ENCODE measurements at regions not wholly inside any gene's neighbourhood (a gene's known extent, or its start where the extent isn't known, plus 50 kb on each side); places are given as distances from the start of the nearest gene placed in this dataset.

DNA sequence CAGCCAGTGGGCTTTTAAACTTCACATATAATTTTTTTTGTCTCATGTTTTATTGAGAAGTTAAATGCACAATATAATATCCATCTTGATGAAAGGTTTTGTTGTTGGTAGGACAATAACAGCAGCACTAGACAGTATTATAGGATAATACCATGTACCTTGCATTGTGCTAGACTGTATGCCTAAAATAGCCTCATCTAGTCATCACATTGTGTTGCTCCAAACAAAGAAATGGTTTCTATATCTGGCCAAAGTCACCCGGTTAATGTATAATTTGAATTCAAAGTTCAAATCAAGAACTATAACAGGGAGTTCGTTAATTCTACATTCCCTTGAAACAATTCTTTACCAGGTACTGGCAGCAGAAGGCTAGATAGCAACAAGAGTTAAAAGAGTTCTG, 104.9 kb downstream of the KCNJ2 start:
- dilution Hi-C loops (cut with HindIII; ENCODE audit: low sequenced_read_pairs, unreplicated experiment) (no loop called here), intact Hi-C loops (cut with micrococcal nuclease) (no loop called here), in situ Hi-C loops (cut with MboI; ENCODE audit: low sequenced_read_pairs) (no loop called here)
- H2AK5ac ChIP-seq (ENCODE audit: low read depth, low read length): no peak overlapping the region
- ChIA-PET POLR2A (ENCODE audit: unreplicated experiment) (no interaction called here), CTCF (no interaction called here)
- H3K4ac ChIP-seq (ENCODE audit: low read depth, low read length): no peak overlapping the region
- no peak overlapping the region for H3K18ac ChIP-seq (ENCODE audit: low read depth, low read length)
- no peak overlapping the region for H2BK15ac ChIP-seq (ENCODE audit: low read depth, low read length)
- H2BK5ac ChIP-seq (ENCODE audit: low read depth, low read length, poor library complexity, severe bottlenecking): no peak overlapping the region
- WGBS, 2 experiments (ENCODE audit: extremely low coverage in 2 of 2, insufficient read length in 1 of 2): no CpG with 5 or more reads among the region's 2 CpGs
- H2AFZ ChIP-seq (replicated peaks; ENCODE audit: low read length, poor library complexity): no peak overlapping the region
- H3K27ac ChIP-seq (ENCODE audit: insufficient read depth, low read length): no peak overlapping the region
- no peak overlapping the region for H2AK9ac ChIP-seq (replicated peaks; ENCODE audit: low read depth, low read length, poor library complexity)
- no peaks in the 10 kb centered on the region; the same call in 1 of the 2 replicates for H3K4me1 ChIP-seq (ENCODE audit: control insufficient read depth, insufficient read depth, low read length)
- H4K8ac ChIP-seq (ENCODE audit: low read depth in 2 of 2, low read length in 2 of 2): no peak overlapping the region
- BruUV-seq (replicated peaks): no TSS peak
- no peak overlapping the region for H2BK20ac ChIP-seq (ENCODE audit: low read depth, low read length)
- no peak overlapping the region for H4K91ac ChIP-seq (ENCODE audit: insufficient read depth, low read depth, low read length)
- no peak overlapping the region for H3K14ac ChIP-seq (replicated peaks; ENCODE audit: low read depth, low read length)
- H3K79me1 ChIP-seq (ENCODE audit: low read depth in 1 of 2, low read length in 2 of 2): no peaks in the 10 kb centered on the region
- H3K4me3 ChIP-seq (ENCODE audit: insufficient read depth, low read depth, low read length): no peak overlapping the region
- H4K20me1 ChIP-seq (ENCODE audit: insufficient read depth, low read length): no peaks in the 10 kb centered on the region
- H2BK120ac ChIP-seq (ENCODE audit: low read depth, low read length): no peak overlapping the region
- no peak overlapping the region for H4K5ac ChIP-seq (ENCODE audit: low read depth, low read length)
- H3K56ac ChIP-seq (ENCODE audit: extremely low read depth, insufficient read depth, low read length): no peak overlapping the region
- TF ChIP-seq MAFK (IDR thresholded peaks at IDR 0.05; ENCODE audit: low read depth, low read length) (no peak), MAZ (IDR thresholded peaks at IDR 0.05; ENCODE audit: borderline replicate concordance, low read depth, low read length) (no peak), NFE2L2 (IDR thresholded peaks at IDR 0.05; ENCODE audit: low read depth, low read length) (no peak), RFX5 (IDR thresholded peaks at IDR 0.05; ENCODE audit: low read depth, low read length) (no peak), FOS (IDR thresholded peaks at IDR 0.05; ENCODE audit: low read depth, low read length) (no peak), RAD21 (IDR thresholded peaks at IDR 0.05; ENCODE audit: low read length) (no peak), MXI1 (IDR thresholded peaks at IDR 0.05; ENCODE audit: borderline replicate concordance, low read depth, low read length) (no peak), CHD1 (IDR thresholded peaks at IDR 0.05; ENCODE audit: low read depth, low read length) (no peak), RCOR1 (IDR thresholded peaks at IDR 0.05; ENCODE audit: insufficient replicate concordance, low read length) (no peak), CEBPB (IDR thresholded peaks at IDR 0.05; ENCODE audit: low read depth, low read length) (no peak), SMC3 (IDR thresholded peaks at IDR 0.05; ENCODE audit: low read depth, low read length) (no peak), CTCF (conservative IDR thresholded peaks at IDR 0.05; ENCODE audit: low read depth, low read length) (no peak), BHLHE40 (IDR thresholded peaks at IDR 0.05; ENCODE audit: low read depth, low read length) (no peak), POLR2A (IDR thresholded peaks at IDR 0.05; ENCODE audit: low read depth, low read length) (no peak)
- TF ChIP-seq, protein P1, sequence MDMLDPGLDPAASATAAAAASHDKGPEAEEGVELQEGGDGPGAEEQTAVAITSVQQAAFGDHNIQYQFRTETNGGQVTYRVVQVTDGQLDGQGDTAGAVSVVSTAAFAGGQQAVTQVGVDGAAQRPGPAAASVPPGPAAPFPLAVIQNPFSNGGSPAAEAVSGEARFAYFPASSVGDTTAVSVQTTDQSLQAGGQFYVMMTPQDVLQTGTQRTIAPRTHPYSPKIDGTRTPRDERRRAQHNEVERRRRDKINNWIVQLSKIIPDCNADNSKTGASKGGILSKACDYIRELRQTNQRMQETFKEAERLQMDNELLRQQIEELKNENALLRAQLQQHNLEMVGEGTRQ (IDR thresholded peaks at IDR 0.05; ENCODE audit: low read depth, low read length): no peak
- TF ChIP-seq, protein P2, sequence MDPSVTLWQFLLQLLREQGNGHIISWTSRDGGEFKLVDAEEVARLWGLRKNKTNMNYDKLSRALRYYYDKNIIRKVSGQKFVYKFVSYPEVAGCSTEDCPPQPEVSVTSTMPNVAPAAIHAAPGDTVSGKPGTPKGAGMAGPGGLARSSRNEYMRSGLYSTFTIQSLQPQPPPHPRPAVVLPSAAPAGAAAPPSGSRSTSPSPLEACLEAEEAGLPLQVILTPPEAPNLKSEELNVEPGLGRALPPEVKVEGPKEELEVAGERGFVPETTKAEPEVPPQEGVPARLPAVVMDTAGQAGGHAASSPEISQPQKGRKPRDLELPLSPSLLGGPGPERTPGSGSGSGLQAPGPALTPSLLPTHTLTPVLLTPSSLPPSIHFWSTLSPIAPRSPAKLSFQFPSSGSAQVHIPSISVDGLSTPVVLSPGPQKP (IDR thresholded peaks at IDR 0.05; ENCODE audit: borderline replicate concordance, low read depth, low read length): no peak
- H3K23ac ChIP-seq (ENCODE audit: low read depth, low read length): no peak overlapping the region
- no peak overlapping the region for H3K4me2 ChIP-seq (ENCODE audit: low read depth, low read length)
- no peaks in the 10 kb centered on the region for H3K9me1 ChIP-seq (ENCODE audit: insufficient read depth, low read length)
- ATAC-seq (ENCODE audit: low read depth): no peak
- DNase-seq: no peak
- H3K27me3 ChIP-seq (ENCODE audit: control insufficient read depth, insufficient read depth, low read length): no peaks in the 10 kb centered on the region
- H3K36me3 ChIP-seq (ENCODE audit: control insufficient read depth, insufficient read depth, low read length): no peaks in the 10 kb centered on the region
- H3K9ac ChIP-seq (ENCODE audit: low read depth, low read length): no peak overlapping the region
- H3K9me3 ChIP-seq (ENCODE audit: control insufficient read depth, insufficient read depth, low read length): no peaks in the 10 kb centered on the region

All from IMR-90 (cell line).